HFFc6 (cell line): ENCODE measurements at regions not wholly inside any gene's neighbourhood (a gene's known extent, or its start where the extent isn't known, plus 50 kb on each side); places are given as distances from the start of the nearest gene placed in this dataset.
"Not testable (repeated sequence)": the region's sequence is repeated elsewhere in the genome, so short reads cannot be mapped to it uniquely, and the experiment has no call there.

ENCODE experiments used
- DNase-seq: peaks from one replicate; pipeline ENCODE4 v3.0.0-alpha.2; 2018
- H3K27ac Mint-ChIP-seq: 2 replicates; pipeline ENCODE4 v1.8.0; 2020; ENCODE audit warnings: mild to moderate bottlenecking, mixed read lengths
- H3K27me3 Mint-ChIP-seq: 2 replicates; pipeline ENCODE4 v1.8.0; 2021; ENCODE audit warnings: mild to moderate bottlenecking, moderate library complexity, mixed read lengths; ENCODE audit not compliant: insufficient read depth
- H3K36me3 Mint-ChIP-seq: 2 replicates; pipeline ENCODE4 v1.8.0; 2021; ENCODE audit warnings: low read depth, mixed read lengths
- H3K4me1 Mint-ChIP-seq: 2 replicates; pipeline ENCODE4 v1.8.0; 2020; ENCODE audit warnings: low read depth, mixed read lengths
- H3K4me3 Mint-ChIP-seq: 2 replicates; pipeline ENCODE4 v1.8.0; 2020; ENCODE audit warnings: mild to moderate bottlenecking, moderate library complexity, mixed read lengths
- H3K9me3 Mint-ChIP-seq: 2 replicates; pipeline ENCODE4 v1.8.0; 2020; ENCODE audit warnings: mild to moderate bottlenecking, mixed read lengths
- CTCF ChIP-seq: fragments of 200-600 bp; sonication (generic); IDR thresholded peaks from 2 replicates; pipeline ENCODE4 v1.5.0; 2021; ENCODE audit warnings: antibody characterized with exemption, mild to moderate bottlenecking

DNA sequence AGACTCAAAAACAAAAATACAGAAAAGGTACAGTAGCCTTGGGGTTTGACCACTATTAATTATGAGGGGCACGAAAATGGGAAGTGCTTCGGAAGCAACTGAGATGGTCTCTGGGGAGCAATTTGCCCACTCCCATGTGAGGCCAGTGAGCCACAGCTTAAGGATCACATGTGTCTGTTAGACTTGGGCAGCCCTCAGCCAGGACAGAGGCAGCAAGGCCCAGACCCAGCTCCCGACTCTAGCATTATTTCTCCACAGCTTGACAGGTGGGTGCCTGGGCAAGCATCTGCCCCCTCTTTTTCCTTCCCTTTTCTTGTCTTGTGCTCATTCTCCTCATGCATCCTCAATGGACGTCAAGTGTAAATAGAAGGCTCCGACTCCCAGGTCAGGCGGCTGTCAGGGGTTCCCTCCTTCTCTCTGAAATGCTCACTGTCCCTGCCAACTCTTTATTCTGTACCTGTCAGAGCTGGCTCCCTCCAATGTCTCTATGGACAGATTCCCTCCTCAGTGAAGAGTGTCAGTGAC, 137.0 kb upstream of the RCN1 start:
- Mint-ChIP-seq H3K27me3 (peaks cover 10% of the 10 kb centered on the region), H3K27ac (no peak overlapping the region), H3K4me3 (no peak overlapping the region), H3K36me3 (no peaks in the 10 kb centered on the region), H3K4me1 (peaks cover 13% of the 10 kb centered on the region; the same call in 1 of the 2 replicates), H3K9me3 (no peaks in the 10 kb centered on the region)
- DNase-seq, result no peak
- no peak for TF ChIP-seq CTCF

DNA sequence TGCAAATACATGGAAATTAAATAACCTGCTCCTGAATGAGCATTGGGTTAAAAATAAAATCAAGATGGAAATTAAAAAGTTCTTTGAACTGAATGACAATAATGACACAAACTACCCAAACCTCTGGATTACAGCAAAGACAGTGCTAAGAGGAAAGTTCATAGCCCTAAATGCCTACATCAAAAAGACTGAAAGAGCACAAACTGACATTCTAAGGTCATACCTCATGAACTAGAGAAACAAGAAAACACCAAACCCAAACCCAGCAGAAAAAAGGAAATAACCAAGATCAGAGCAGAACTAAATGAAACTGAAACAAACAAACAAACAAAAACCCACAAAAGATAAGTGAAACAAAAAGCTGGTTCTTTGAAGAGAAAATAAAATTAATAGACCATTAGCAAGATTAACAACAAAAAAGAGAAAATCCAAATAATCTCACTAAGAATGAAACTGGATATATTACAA, 138.6 kb upstream of the PAX6 start:
- not testable (repeated sequence) for DNase-seq, H3K9me3 Mint-ChIP-seq, H3K27ac Mint-ChIP-seq, H3K4me1 Mint-ChIP-seq, H3K4me3 Mint-ChIP-seq, H3K36me3 Mint-ChIP-seq
- peaks cover 21% of the 10 kb centered on the region for H3K27me3 Mint-ChIP-seq

DNA sequence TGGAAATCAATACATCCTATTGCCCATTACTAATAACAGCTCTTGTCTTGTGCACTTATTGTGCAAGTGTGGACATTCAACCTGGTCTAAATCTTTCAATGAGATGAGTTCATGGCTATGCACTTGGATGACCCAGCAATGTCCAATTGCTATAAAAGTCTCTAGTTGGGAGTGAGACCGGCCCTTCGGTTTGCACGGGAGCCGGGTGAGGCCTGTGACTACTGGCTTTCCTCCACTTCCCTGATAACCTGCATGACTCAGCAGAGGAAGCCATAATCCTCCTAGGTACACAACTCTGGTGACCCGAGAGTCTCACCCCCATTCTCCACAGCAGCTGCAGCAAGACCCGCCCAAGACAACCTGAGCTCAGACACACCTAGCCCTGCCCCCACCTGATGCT, 135.9 kb upstream of the PAX6 start:
- H3K27me3 Mint-ChIP-seq, result peaks cover 18% of the 10 kb centered on the region
- H3K27ac Mint-ChIP-seq, result no peak overlapping the region
- H3K36me3 Mint-ChIP-seq, result no peaks in the 10 kb centered on the region
- no peak for TF ChIP-seq CTCF
- H3K4me3 Mint-ChIP-seq, result no peak overlapping the region
- no peaks in the 10 kb centered on the region for H3K9me3 Mint-ChIP-seq
- H3K4me1 Mint-ChIP-seq, result no peaks in the 10 kb centered on the region
- no peak for DNase-seq

DNA sequence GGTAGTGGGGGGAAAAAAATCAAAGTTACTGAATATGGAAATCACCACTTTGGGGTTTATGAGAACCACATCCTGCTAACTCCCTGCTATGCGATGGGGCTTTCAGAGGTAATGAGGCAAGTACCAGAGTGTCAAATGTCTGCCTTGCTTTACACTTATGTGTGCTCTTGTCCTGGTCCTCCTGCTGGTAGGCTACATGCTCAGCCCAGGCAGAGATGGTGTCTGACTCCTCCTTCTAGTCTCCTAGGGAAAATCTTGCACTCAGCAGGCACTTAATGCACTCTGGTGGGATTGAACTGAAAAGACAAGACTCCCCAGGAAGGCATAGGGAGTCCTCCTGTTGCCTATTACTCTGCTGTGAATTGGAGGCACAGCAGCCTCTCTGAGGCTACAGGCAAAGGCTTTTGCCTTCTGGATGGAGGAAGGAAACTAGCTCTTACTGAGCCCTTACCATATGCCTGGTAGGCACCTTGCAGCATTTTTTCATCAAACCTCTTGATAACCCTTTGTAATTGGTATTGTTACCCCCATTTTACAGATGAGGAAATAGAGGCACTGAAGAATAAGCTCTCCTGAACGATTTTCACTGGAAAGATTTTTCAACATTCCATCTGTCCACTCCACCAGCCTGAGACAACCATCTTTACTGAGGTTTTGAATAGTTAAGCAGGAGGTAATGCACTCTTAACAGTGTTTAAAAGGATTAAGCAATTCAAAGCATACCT, 132.1 kb upstream of the PAX6 start:
- H3K4me1 Mint-ChIP-seq, result peaks cover 16% of the 10 kb centered on the region
- peaks cover 22% of the 10 kb centered on the region for H3K27me3 Mint-ChIP-seq
- no peaks in the 10 kb centered on the region for H3K9me3 Mint-ChIP-seq
- no peak overlapping the region for H3K4me3 Mint-ChIP-seq
- H3K27ac Mint-ChIP-seq, result no peak overlapping the region
- DNase-seq, result no peak
- no peak for TF ChIP-seq CTCF
- no peaks in the 10 kb centered on the region for H3K36me3 Mint-ChIP-seq

DNA sequence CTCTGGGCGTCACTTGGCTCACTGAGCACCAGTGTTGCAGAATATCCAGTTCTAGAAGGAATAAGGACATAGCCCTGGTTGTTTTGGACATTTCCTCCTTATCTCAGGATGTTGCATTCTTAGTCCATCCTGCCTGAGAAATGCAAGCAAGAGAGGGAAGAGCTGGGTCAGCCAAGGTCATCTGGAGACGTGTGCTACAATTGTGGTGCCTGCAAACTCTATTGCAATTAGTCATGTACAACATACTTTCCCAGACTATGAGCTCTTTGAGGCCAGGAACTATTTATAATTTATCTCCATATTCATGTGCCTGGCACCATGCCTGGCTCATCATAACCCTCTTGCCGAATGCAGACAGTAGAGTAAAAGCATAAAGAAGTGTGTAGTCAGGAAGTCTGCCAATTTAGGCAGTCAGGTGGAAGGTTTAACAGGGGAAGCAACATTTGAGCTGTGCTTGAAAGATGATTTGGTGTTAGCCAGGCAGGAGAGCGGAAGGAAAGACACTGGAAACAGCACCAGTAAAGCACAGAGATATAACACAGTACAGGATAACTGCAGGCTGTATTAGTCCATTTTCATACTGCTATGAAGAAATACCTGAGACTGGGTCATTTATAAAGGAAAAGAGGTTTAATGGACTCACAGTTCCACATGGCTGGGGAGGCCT, 129.4 kb upstream of the PAX6 start:
- TF ChIP-seq CTCF, result no peak
- peaks cover 18% of the 10 kb centered on the region for H3K27me3 Mint-ChIP-seq
- H3K4me1 Mint-ChIP-seq, result peaks cover 16% of the 10 kb centered on the region
- H3K36me3 Mint-ChIP-seq, result no peaks in the 10 kb centered on the region
- no peak overlapping the region for H3K27ac Mint-ChIP-seq
- peak; percentile 23 for DNase-seq
- no peak overlapping the region for H3K4me3 Mint-ChIP-seq
- H3K9me3 Mint-ChIP-seq, result no peaks in the 10 kb centered on the region

- Mint-ChIP-seq H3K27me3 (peaks cover 13% of the 10 kb centered on the region), H3K27ac (no peak overlapping the region), H3K9me3 (no peaks in the 10 kb centered on the region), H3K36me3 (no peaks in the 10 kb centered on the region), H3K4me3 (no peak overlapping the region), H3K4me1 (peaks cover 16% of the 10 kb centered on the region)
- TF ChIP-seq CTCF, result no peak
- DNase-seq, result no peak
These were observed 127.9 kb upstream of the PAX6 start for GRCh38 chr11:31939004-31939403.
